HEK293 (cell line): ENCODE measurements at regions not wholly inside any gene's neighbourhood (a gene's known extent, or its start where the extent isn't known, plus 50 kb on each side); places are given as distances from the start of the nearest gene placed in this dataset.

Experiments
- ATF2 ChIP-seq: fragments of 450-650 bp; formaldehyde crosslinking; IDR thresholded peaks from 2 replicates; pipeline ENCODE4 v1.5.1; 2016; ENCODE audit warnings: missing biosample characterization, missing genetic modification characterization, low read depth
- BCL11A ChIP-seq: fragments of 450-650 bp; formaldehyde crosslinking; IDR thresholded peaks from 2 replicates; pipeline ENCODE4 v1.5.1; 2016; ENCODE audit warnings: low read depth, missing biosample characterization, missing genetic modification characterization
- EGR2 ChIP-seq: fragments of 450-650 bp; formaldehyde crosslinking; IDR thresholded peaks from 2 replicates; pipeline ENCODE4 v1.5.1; 2016; ENCODE audit warnings: low read depth, missing biosample characterization, missing genetic modification characterization
- GLI2 ChIP-seq: fragments of 450-650 bp; formaldehyde crosslinking; IDR thresholded peaks from 2 replicates; pipeline ENCODE4; 2017; ENCODE audit warnings: missing biosample characterization, missing genetic modification characterization, low read depth, borderline replicate concordance
- OVOL3 ChIP-seq: fragments of 450-650 bp; formaldehyde crosslinking; IDR thresholded peaks from 2 replicates; pipeline ENCODE4 v1.5.1; 2016; ENCODE audit warnings: missing biosample characterization, missing genetic modification characterization
- PRDM6 ChIP-seq: fragments of 450-650 bp; formaldehyde crosslinking; IDR thresholded peaks from 2 replicates; pipeline ENCODE4 v1.5.1; 2017; ENCODE audit warnings: missing biosample characterization, missing genetic modification characterization
- ZFP3 ChIP-seq: fragments of 450-650 bp; formaldehyde crosslinking; IDR thresholded peaks from 2 replicates; pipeline ENCODE4 v1.5.1; 2016; ENCODE audit warnings: low read depth, missing biosample characterization, missing genetic modification characterization
- ZNF175 ChIP-seq: fragments of 450-650 bp; formaldehyde crosslinking; IDR thresholded peaks from 2 replicates; pipeline ENCODE4 v1.5.1; 2016; ENCODE audit warnings: missing biosample characterization, missing genetic modification characterization
- ZNF394 ChIP-seq: fragments of 450-650 bp; formaldehyde crosslinking; IDR thresholded peaks from 2 replicates; pipeline ENCODE4 v1.5.1; 2016; ENCODE audit warnings: missing biosample characterization, missing genetic modification characterization, mild to moderate bottlenecking, moderate library complexity, borderline replicate concordance
- ZNF660 ChIP-seq: fragments of 450-650 bp; IDR thresholded peaks from 2 replicates; pipeline ENCODE4 v1.5.1; 2018; ENCODE audit warnings: missing biosample characterization, mild to moderate bottlenecking, missing genetic modification characterization
- ZNF837 ChIP-seq: fragments of 450-650 bp; formaldehyde crosslinking; IDR thresholded peaks from 2 replicates; pipeline ENCODE4 v1.5.1; 2016; ENCODE audit warnings: missing biosample characterization, missing genetic modification characterization
- TF ChIP-seq, protein P1 (sequence below): fragments of 450-650 bp; formaldehyde crosslinking; IDR thresholded peaks from 2 replicates; pipeline ENCODE4 v1.5.1; 2016; ENCODE audit warnings: missing biosample characterization, missing genetic modification characterization
- TF ChIP-seq, protein P2 (sequence below): fragments of 450-650 bp; formaldehyde crosslinking; IDR thresholded peaks from 2 replicates; pipeline ENCODE4 v1.5.1; 2016; ENCODE audit warnings: missing biosample characterization, missing genetic modification characterization
- TF ChIP-seq, protein P3 (sequence below): fragments of 450-650 bp; formaldehyde crosslinking; IDR thresholded peaks from 2 replicates; pipeline ENCODE4 v1.5.1; 2016; ENCODE audit warnings: missing biosample characterization, missing genetic modification characterization

DNA sequence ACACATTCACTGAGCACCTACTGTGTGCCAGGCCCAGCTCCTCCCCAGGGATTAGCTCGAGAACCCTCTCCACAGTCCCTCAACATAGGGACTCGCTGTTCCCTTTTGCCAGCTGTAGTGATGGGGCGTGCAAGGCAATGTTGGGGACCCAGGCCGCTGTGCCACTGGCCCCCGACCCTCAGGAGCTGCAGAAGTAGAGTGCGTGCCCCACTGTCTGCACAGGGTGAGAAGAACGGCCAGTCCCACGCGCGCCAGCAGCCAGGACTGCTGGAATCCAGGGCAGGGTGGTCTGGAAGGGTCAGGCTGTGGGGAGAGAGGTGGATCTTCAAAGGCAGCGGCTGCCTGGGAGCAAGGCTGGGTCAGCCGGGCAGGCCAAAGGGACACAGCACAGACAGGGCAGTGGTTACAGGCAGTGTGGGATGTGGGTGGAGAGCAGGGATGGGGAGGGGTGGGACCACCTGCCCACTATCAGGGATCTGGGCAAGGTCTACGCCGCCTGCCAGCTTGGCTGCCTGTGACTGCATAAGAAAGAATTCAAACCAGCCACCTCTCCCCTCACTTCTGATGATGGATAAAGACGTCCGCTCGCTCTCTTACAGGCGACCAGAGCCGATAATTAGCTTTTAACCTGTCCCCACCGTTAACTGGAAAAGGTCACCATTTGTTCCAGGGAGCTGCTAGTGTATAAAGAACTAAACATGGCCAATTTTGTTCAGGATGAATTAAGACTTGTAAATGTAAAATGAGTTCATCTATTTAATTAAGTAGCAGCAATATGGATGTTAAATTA is 86.7 kb upstream of the GSE1 start:
- TF ChIP-seq, protein P1, sequence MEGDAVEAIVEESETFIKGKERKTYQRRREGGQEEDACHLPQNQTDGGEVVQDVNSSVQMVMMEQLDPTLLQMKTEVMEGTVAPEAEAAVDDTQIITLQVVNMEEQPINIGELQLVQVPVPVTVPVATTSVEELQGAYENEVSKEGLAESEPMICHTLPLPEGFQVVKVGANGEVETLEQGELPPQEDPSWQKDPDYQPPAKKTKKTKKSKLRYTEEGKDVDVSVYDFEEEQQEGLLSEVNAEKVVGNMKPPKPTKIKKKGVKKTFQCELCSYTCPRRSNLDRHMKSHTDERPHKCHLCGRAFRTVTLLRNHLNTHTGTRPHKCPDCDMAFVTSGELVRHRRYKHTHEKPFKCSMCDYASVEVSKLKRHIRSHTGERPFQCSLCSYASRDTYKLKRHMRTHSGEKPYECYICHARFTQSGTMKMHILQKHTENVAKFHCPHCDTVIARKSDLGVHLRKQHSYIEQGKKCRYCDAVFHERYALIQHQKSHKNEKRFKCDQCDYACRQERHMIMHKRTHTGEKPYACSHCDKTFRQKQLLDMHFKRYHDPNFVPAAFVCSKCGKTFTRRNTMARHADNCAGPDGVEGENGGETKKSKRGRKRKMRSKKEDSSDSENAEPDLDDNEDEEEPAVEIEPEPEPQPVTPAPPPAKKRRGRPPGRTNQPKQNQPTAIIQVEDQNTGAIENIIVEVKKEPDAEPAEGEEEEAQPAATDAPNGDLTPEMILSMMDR (tag by site-specific recombination) = no peak
- TF ChIP-seq GLI2 (tag by site-specific recombination) (no peak), OVOL3 (tag by site-specific recombination) (no peak), ZNF175 (tag by site-specific recombination) (no peak), ZFP3 (tag by site-specific recombination) (no peak), ATF2 (no peak), BCL11A (no peak), EGR2 (tag by site-specific recombination) (no peak), PRDM6 (tag by site-specific recombination) (no peak), ZNF660 (tag by site-specific recombination) (no peak), ZNF837 (tag by site-specific recombination) (no peak), ZNF394 (tag by site-specific recombination) (no peak)
- TF ChIP-seq, protein P2, sequence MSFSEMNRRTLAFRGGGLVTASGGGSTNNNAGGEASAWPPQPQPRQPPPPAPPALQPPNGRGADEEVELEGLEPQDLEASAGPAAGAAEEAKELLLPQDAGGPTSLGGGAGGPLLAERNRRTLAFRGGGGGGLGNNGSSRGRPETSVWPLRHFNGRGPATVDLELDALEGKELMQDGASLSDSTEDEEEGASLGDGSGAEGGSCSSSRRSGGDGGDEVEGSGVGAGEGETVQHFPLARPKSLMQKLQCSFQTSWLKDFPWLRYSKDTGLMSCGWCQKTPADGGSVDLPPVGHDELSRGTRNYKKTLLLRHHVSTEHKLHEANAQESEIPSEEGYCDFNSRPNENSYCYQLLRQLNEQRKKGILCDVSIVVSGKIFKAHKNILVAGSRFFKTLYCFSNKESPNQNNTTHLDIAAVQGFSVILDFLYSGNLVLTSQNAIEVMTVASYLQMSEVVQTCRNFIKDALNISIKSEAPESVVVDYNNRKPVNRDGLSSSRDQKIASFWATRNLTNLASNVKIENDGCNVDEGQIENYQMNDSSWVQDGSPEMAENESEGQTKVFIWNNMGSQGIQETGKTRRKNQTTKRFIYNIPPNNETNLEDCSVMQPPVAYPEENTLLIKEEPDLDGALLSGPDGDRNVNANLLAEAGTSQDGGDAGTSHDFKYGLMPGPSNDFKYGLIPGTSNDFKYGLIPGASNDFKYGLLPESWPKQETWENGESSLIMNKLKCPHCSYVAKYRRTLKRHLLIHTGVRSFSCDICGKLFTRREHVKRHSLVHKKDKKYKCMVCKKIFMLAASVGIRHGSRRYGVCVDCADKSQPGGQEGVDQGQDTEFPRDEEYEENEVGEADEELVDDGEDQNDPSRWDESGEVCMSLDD (tag by site-specific recombination) = no peak
- TF ChIP-seq, protein P3, sequence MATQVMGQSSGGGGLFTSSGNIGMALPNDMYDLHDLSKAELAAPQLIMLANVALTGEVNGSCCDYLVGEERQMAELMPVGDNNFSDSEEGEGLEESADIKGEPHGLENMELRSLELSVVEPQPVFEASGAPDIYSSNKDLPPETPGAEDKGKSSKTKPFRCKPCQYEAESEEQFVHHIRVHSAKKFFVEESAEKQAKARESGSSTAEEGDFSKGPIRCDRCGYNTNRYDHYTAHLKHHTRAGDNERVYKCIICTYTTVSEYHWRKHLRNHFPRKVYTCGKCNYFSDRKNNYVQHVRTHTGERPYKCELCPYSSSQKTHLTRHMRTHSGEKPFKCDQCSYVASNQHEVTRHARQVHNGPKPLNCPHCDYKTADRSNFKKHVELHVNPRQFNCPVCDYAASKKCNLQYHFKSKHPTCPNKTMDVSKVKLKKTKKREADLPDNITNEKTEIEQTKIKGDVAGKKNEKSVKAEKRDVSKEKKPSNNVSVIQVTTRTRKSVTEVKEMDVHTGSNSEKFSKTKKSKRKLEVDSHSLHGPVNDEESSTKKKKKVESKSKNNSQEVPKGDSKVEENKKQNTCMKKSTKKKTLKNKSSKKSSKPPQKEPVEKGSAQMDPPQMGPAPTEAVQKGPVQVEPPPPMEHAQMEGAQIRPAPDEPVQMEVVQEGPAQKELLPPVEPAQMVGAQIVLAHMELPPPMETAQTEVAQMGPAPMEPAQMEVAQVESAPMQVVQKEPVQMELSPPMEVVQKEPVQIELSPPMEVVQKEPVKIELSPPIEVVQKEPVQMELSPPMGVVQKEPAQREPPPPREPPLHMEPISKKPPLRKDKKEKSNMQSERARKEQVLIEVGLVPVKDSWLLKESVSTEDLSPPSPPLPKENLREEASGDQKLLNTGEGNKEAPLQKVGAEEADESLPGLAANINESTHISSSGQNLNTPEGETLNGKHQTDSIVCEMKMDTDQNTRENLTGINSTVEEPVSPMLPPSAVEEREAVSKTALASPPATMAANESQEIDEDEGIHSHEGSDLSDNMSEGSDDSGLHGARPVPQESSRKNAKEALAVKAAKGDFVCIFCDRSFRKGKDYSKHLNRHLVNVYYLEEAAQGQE (tag by site-specific recombination) = no peak
